Inflammatory macrophage treated with lipopolysaccharide for 4 hours (primary cell): ENCODE measurements at regions not wholly inside any gene's neighbourhood (a gene's known extent, or its start where the extent isn't known, plus 50 kb on each side); places are given as distances from the start of the nearest gene placed in this dataset.
"Not testable (repeated sequence)": the region's sequence is repeated elsewhere in the genome, so short reads cannot be mapped to it uniquely, and the experiment has no call there.

Experiments used
- DNase-seq: peaks from one replicate; pipeline ENCODE4 v3.0.0-alpha.2; 2020

DNA sequence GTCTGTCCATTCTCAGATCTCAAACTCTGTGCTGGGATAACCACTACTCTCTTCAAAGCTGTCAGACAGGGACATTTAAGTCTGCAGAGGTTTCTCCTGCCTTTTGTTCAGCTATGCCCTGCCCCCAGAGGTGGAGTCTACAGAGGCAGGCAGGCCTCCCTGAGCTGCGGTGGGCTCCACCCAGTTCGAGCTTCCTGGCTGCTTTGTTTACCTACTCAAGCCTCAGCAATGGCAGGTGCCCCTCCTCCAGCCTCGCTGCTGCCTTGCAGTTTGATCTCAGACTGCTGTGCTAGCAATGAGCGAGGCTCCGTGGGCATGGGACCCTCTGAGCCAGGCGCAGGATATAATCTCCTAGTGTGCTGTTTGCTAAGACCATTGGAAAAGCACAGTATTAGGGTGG is 53.1 kb upstream of the HUNK start:
- not testable (repeated sequence) for DNase-seq

- not testable (repeated sequence) for DNase-seq
Measured at GRCh38 chr21:31814356-31814755, 58.5 kb upstream of the HUNK start.

DNA sequence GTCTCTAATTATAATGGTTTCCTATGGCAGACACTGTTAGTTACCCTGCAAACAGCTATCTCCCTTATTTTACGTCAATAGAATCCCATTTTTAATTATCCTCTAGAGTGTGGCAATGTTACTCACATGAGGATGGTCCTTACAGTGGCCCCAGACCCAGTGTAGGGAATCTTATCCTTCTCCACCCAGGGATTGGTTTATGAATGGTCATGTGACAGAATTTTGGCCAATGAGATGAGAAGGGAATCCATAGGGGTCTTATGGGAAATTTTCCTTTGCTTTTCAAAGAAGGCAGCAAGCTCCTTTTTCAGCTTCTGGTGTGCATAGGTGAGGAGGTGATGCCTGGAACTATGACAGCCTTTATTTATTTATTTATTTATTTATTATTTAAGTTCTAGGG is 59.0 kb upstream of the HUNK start:
- no peak for DNase-seq

DNA sequence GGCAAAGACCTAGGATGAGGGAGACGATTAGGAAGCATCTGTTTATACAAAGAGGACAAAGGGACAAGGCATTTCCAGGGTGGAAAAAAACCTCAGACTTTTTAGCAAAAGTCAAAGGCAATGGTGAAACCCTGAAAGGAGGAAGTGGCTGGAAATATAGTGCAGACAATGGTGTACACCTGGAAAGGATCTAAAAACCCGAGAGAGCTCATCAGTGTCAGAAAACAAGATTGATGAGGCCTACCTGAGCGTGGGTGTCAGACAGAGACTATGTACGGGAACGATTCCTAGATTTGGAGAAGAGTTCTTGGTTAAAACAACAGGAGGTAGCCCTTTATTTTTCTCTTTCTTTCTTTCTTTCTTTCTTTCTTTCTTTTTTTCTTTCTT is 68.8 kb upstream of the HUNK start:
- no peak for DNase-seq

GRCh38 chr21:31803039-31804007 is 69.5 kb upstream of the HUNK start:
- no peak for DNase-seq

DNA sequence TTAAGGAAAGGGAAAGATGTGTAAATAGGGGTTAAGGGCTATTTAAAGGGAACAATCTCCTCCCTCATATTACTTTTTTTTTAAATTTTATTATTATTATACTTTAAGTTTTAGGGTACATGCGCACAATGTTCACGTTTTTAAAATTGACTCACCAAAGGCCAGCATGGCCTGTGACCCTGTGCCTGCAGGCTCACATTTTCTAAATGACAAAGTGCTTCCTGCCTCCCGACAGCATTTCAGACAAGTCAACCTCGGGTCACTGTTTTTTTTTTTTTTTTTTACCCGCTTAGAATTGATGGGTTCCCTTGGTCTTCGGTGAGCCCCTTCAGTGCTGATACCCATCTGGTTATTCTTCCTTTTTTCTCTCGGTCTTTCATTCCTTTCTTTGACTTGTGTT is 70.4 kb upstream of the SCAF4 start:
- no peak for DNase-seq

DNA sequence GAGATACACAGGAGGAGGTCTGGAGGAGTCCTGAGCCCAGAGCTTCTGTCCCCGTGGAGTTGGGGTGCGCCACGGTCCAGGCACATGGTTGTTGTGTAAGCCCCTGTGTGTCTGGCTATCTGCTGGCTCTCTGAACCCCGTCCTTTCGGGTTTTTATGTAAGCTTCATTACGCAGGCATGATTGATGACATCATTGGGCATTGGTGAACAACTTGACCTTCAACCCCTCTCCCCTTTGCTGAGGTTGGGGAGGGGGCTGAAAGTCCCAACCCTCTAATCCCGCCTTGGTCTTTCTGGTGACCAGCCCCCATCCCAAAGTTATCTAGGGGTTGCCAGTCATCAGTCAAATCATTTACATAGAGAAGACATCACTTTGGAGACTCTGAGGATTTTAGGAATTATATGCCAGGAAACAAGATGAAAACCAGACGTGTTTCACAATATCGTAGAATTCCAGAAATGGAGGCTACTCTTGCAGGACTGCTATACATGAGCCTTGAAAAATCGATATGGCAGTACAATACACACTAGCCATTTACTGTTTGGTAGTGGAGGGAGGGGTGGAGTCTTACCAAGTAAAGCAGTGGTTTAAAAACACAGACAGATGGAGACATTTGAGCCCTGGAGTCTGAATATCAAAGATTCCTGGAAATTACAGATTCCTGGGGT is 69.8 kb upstream of the SCAF4 start:
- no peak for DNase-seq

DNA sequence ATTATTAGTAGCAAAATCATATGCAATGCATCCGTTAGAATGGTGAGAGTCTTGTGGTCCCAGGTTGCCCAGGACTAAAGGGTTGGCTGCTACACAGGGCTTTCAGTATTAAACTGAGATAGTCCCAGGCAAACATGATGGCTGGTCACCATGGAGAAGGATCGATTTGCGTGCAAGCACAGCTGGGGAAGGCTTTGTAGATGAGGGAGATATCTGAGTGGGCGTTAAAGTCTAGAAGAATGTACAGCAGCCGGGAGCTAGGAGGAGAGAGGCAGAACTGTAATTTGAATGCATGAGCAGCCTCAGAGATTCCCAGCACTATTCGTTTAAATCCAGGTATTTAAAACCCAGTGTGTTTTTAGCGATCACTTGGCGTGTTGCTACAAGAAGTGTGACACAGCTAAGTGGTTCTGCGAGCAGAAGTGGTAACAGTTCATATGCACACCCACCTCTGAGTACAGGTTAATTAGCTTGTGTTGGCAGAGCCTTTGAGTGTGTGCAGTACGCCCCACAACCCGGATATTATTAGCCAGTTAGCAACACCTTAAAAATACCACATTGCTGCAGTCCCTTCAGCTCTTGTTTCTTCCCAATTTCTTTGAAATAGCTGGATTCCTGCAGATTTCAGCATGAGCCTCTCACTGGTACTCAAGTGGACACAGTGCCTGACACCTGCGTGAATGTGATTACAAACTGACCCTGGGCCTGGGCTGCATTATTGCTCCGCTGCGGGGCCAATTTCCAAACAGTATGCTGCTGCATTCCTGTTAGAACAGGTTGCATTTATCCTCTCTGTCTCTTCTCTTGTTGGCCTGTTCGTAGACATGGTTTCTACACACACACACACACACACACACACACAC is 67.2 kb upstream of the SCAF4 start:
- no peak for DNase-seq

DNA sequence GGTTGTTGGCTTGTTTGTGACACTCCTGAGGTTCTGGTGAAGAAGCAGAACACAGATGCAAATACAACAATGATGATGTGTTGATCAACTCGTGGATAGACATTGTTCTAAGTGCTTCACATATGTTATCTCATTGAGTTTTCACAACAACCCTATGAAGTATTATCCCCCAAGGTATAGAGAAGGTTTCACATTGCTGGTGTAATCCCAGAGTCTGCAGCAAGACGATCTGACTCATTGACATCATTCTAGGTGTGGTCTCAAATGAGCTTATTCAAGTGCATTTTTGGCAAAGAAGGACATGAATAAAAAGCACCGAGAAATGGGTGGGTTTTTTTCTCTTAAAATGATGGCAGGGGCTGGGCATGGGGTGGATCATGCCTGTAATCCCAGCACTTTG is 64.1 kb upstream of the SCAF4 start:
- DNase-seq: no peak

DNA sequence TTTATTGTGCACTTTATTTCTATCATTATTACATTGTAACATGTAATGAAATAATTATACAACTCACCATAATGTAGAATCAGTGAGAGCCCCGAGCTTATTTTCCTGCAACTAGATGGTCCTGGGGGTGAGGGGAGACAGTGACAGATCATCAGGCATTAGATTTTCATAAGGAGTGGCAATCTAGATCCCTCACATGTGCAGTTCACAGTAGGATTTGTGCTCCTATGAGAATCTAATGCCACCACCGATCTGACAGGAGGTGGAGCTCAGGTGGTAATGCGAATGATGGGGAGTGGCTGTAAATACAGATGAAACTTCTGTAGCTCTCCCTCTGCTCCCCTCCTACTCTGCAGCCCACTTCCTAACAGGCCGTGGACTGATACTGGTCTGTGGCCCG is 58.5 kb upstream of the SCAF4 start:
- not testable (repeated sequence) for DNase-seq

DNA sequence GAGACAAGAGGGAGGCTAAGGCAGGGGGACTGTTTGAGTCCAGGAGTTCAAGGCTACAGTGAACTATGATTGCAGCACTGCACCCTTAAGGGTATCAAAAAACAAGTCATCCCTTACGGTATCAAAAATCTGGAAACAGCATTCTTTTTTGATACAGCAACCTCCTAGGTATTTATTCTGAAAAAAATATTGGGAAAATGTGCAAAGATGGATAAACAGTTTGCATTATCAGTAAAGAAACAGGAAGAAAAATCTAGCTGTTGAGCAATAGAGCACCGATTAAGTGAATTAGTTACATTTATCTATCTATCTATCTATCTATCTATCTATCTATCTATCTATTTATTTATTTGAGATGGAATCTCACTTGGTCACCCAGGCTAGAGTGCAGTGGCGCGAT is 56.7 kb upstream of the SCAF4 start:
- no peak for DNase-seq

- DNase-seq: not testable (repeated sequence)
Measured at GRCh38 chr21:31787691-31788090, 55.8 kb upstream of the SCAF4 start.

DNA sequence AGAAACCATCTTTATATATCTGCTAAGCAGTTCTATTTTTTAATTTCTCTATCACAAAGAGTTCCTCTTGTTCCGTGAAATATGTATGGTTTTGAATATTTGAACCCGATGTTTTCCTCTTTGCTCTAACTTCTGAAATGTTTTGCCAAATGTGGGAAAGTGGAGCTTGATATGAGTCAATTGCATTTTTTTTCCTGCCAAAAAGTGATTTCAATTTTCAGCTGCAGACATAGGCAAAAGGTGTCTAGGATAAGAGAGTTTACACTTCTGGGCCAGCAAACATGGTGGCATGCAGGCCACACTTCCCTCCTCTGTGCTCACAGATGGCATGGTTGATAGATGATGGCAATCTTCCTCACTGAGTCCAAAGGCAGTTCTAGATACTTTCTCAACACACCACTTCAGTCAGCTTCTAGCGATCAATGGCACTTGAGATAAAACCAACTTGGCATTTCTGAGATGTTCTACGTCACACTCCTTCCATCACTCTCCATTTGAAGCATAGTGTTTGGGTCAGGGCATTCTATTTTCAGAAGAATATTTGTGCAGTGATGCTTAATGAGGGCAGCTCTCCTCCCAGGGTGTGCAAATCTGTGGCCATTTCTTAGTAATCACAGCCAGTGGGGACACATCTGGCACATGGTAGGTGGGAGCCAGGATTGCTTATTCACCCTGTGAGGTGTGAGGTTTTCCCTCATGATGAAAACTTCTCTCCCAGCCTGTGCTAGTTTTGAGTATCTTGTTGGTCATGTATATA is 54.4 kb upstream of the SCAF4 start:
- DNase-seq: no peak

DNA sequence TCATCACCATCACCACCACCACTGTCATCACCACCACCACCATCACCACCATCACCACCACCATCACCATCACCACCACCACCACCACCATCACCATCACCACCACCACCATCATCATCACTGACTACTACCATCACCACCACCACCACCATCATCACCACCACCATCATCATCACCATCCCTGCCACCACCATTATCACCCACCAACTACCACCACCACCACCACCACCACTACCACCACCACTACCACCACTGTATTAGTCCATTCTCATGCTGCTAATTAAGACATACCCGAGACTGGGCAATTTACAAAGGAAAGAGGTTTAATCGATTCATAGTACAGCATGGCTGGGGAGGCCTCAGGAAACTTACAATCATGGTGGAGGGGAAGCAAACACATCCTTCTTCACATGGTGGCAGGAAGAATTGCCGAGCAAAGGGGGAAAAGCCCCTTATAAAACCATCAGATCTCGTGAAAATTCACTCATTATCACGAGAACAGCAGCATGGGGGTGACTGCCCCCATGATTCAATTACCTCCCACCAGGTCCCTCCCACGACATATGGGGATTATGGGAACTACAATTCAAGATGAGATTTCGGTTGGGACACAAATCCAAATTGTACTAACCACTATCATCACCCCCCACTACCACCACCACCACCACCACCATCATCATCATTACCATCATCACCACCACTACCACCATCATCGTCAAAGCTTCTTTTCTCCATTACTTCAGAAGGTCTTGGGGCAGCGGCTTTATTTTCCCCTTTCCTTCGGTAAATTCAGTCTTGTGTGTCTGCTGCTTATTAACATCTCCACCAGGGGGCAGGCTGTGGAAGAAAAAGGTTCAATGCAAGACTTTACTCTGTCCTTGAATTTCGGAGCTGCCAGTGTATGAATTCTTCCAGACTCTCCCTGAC is 53.6 kb upstream of the SCAF4 start:
- DNase-seq: peak; percentile 67

- DNase-seq: peak; percentile 72
Measured at GRCh38 chr21:31781737-31782136, 49.8 kb upstream of the SCAF4 start.
